GM20431 (cell line): ENCODE measurements at regions not wholly inside any gene's neighbourhood (a gene's known extent, or its start where the extent isn't known, plus 50 kb on each side); places are given as distances from the start of the nearest gene placed in this dataset.
"Not testable (repeated sequence)": the region's sequence is repeated elsewhere in the genome, so short reads cannot be mapped to it uniquely, and the experiment has no call there.

Experiments used
- in situ Hi-C: fragments of 300-500 bp; cut with MseI, MboI; formaldehyde crosslinking; loops from one replicate; pipeline ENCODE4 v1.15.0; 2020; ENCODE audit warnings: low sequenced_read_pairs; ENCODE audit not compliant: unreplicated experiment

GRCh38 chr9:31699836-31700235 lies 684.6 kb upstream of the ACO1 start:
- in situ Hi-C loops = loop anchor here (25.0 kb wide), 1 partner anchor 112 kb away; no protein-coding TSS in a partner anchor

GRCh38 chr9:31700252-31701045 lies 684.0 kb upstream of the ACO1 start:
- in situ Hi-C loops = loop anchor here (25.0 kb wide), 1 partner anchor 112 kb away; no protein-coding TSS in a partner anchor

GRCh38 chr9:31702957-31703356 lies 681.5 kb upstream of the ACO1 start:
- in situ Hi-C loops = loop anchor here (25.0 kb wide), 1 partner anchor 109 kb away; no protein-coding TSS in a partner anchor

DNA sequence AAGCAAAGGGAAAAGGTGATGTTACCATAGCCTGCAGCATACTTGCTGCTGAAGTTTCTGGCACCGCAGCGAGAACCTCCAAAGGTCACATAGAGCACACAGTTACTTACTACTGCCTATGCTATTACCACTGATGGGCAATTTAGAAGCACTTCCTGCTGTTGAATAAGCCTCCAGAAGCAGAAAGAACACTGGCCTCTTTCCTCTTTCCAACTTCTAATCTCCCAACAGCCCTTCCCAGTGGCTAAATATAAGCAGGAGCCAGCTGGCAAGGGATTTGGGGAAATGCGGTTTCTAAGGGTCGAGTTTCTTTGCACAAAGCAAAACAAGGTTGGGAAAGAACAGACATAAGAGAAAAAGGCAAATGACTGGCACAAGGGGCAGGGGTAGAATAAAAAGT lies 669.2 kb upstream of the ACO1 start:
- in situ Hi-C loops = loop anchor here (25.0 kb wide), 1 partner anchor 97 kb away; no protein-coding TSS in a partner anchor

- in situ Hi-C loops = loop anchor here (25.0 kb wide), 1 partner anchor 93 kb away; no protein-coding TSS in a partner anchor
Observed at GRCh38 chr9:31719262-31719661, 665.2 kb upstream of the ACO1 start.

DNA sequence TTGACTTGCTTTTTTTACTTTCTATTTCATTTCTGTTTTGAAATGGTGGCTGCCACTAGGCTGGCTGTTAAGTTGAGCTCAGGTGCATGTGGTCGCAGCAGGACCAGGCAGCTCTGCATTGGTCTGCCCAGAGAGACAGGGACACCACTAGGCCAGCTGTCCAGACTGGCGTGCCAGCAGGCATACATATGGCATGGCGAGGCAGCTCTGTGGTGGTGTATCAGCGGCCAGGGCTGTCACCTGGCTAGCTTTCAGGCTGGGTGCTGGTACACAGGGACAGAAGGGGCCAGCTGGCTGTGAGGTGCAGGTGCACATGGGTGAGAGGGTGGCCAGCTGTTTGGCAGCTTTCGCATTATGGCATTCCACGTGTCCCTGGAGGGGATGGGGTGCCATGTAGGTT lies 654.0 kb upstream of the ACO1 start:
- in situ Hi-C loops = no loop called here

DNA sequence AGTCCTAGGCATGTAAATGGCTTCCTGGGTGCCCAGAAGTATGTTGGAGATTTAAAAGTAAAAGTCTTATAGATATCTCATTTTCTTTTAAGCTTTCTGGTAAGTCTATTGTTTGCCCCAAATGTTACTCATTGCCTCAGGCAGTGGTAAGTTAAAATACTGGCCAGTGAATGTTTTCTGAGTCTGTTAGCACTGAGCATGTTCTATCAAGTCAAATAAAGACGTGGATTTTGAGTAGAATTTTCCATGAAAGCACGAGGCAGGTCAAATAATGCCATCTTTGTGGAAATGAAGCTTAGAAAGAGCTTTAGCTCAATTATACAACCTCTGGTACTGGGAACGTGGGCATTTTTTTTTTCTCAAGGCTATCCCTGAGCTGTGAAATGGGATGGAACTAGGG lies 651.3 kb upstream of the ACO1 start:
- in situ Hi-C loops = no loop called here

- in situ Hi-C loops = no loop called here
Observed at GRCh38 chr9:31736581-31737179, 647.8 kb upstream of the ACO1 start.

DNA sequence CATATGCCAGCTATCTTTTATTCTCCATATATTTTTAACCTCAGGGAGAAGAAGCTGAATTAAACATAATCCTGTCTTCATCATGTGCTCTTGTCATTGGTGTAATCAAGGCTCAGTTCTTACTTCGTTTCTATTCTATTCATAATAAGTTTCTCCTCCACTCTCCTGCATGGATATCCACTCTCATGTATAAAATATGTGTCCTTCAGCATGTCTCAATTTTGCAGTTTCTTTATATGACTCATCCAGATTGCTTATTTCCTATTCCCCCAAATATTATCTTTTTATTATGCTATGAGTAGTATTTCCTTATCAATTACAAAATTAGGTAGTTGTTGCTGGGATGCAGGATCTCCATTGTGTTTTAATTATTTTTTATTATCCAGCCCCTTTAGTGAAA lies 643.7 kb upstream of the ACO1 start:
- in situ Hi-C loops = no loop called here

DNA sequence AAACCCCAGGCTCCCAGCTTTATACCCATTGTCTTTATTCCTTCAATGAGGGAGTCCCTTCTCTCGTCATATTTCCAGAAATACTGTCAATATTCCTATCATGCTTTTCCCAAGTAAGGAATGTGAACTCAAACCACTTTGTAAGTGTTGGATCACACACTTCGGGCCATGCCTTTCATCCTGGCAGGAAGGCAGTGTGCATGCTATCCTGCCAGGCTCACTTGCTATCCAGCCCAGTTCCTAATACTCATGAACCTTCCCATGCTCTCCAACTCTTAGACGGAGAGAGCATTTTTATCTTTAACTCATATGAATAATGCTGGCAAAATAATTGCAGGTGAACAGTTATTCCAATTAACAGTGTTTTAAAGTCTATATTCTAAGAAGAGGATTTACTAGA lies 639.9 kb upstream of the ACO1 start:
- in situ Hi-C loops = no loop called here

- in situ Hi-C loops = no loop called here
Observed at GRCh38 chr9:31745468-31745867, 639.0 kb upstream of the ACO1 start.

DNA sequence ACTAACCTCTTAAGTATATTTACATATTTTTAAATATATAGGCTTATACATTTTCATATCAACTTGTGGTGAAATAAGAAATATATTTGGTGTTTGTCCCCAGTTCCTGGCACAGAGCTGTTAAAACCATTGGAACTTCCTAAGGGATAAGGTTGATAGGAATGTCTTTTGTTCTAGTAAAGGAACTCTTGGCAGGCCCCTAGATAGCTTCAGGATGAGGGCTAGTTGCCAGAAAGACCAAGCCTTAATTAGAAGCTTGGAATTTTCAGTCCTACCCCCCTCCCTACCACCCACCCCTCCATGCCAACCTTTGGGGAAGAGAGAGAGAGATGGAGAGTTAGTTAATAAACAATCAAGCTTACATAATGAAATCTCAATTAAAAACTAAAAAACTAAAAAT lies 638.6 kb upstream of the ACO1 start:
- in situ Hi-C loops = no loop called here

DNA sequence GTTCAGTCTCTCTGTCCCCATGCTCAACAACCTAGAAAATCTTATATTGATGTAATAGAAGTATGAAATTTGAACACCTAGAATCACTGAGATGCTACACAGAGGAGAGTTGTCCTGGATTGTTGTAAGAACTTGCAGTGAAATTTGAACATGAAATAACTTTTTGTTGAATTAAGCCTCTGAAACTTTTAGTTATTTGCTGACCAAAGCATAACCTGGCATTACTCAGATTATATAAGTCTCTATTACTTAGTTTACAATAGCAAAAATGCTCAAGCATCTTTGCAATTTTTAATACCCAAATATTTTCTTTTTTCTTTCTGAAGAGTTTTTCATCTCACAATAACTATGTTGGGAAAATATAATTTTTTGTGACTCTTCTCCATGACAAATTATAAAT lies 630.7 kb upstream of the ACO1 start:
- in situ Hi-C loops = no loop called here

GRCh38 chr9:31759703-31760102 lies 624.7 kb upstream of the ACO1 start:
- in situ Hi-C loops = no loop called here

DNA sequence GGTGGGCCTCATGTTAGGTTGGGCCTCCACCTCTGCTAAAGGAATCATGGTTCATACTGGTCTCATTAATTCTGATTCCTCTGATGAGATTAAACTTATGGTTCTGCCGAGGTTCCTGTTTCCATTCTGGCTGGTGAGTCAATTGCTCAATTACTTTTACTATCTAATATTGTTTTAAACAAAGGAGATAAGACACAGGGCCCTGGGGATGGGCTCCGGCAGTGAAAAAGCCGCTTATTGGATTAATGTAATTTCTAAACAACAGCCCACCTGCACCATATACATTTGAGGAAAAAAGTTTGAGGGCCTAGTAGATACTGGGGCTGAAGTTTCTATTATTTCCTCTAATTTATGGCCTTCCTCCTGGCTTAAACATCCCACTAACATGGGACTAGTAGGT lies 610.4 kb upstream of the ACO1 start:
- in situ Hi-C loops = not testable (repeated sequence)

DNA sequence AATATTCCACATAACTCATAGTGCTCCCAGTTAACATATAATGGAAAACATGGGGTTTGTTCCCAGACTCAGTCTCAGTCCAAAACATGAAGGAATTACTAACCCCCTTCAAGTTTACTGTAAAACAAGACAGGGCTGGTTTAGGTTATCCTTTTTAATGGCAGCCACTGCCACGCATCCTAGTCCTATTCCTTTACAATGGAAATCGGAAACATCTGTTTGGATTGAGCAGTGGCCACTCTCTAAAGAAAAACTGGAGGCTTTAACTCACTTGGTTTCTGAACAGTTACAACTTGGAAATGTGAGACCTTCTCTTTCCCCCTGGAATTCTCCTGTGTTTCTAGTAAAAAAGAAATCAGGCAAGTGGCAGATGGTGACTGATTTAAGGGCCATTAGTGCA lies 609.9 kb upstream of the ACO1 start:
- in situ Hi-C loops = no loop called here

- in situ Hi-C loops = loop anchor here (25.0 kb wide), 1 partner anchor 664 kb away; no protein-coding TSS in a partner anchor
Observed at GRCh38 chr9:31776471-31776870, 608.0 kb upstream of the ACO1 start.

GRCh38 chr9:31783491-31783890 lies 601.0 kb upstream of the ACO1 start:
- in situ Hi-C loops = loop anchor here (25.0 kb wide), 1 partner anchor 671 kb away; no protein-coding TSS in a partner anchor

GRCh38 chr9:31790720-31791119 lies 593.7 kb upstream of the ACO1 start:
- in situ Hi-C loops = loop anchor here (25.0 kb wide), 1 partner anchor 678 kb away; no protein-coding TSS in a partner anchor

DNA sequence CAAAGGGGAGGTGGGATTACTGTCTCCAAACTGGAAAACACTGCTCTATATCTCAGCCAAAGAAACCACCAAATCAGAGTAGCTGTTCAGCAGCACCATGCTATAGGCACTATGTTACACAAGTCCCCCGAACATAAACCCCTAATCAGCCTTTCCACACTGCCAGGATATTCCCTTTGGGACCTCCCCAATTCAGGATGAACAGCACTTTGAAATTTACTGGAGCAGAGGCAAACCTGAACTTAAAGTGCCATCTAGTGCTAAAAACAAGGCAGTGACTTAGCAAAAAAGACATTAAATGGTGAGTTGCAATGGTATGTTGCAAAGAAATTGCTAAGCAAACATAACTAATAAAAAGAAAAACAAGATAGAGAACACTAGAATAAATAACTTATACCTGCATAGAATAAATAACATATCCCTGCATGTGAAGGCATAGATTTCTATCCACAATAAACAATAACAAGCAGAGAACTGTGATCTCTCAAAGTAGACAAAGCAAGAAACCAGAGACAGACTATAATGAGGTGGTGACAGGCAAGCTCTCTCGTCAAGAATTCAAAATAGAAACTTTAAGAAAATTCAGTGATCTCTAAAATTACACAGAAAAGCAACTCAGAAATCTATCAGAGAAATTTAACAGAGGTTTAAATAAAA lies 584.4 kb upstream of the ACO1 start:
- in situ Hi-C loops = loop anchor here (25.0 kb wide), 2 partner anchors 88 to 688 kb away; no protein-coding TSS in a partner anchor
